HG02588 (cell line): ENCODE measurements at regions not wholly inside any gene's neighbourhood (a gene's known extent, or its start where the extent isn't known, plus 50 kb on each side); places are given as distances from the start of the nearest gene placed in this dataset.

Source experiments
- ATAC-seq: cut with Tn5 transposase; IDR thresholded peaks from one replicate; pipeline ENCODE4 v1.9.1; 2021; ENCODE audit warnings: mild to moderate bottlenecking, moderate library complexity; ENCODE audit not compliant: unreplicated experiment

DNA sequence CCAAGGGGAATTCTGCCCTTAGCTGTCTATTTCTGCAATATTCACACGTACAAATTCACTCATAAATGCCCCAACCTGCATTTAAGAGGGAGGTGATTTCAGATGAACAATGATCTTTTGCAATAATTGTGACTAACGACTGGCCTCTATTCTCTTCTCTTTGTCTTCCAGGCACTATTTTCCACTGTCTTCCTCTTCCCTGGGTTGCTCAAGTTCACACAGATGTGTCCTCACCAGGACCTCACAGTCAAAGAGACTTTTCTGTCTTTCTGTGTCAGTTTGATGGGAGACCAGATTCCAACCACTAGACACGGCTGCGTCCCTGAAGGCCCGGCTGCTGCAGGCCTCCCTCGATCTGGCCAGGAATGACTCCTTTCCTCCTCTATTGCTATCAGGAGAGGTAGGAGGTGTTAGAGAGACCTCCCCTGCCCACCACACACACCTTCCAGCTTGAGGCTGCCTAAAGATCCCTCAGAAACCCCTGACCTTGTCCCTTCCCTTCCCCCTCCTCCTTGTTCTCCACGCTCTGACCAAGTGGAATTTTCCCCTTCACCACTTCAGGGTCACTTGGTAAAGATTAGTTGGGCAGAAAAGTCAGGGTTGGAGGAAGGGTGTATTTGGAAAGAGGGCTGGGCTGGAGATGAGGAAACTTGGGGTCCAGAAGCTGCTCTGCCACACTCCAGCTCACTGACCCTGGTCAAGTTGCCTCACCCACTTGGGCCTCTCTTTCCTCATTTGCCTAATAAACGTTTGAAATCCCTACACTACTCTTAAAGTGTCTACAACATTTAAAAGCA lies 109.2 kb upstream of the COPS8 start:
- no peak for ATAC-seq

DNA sequence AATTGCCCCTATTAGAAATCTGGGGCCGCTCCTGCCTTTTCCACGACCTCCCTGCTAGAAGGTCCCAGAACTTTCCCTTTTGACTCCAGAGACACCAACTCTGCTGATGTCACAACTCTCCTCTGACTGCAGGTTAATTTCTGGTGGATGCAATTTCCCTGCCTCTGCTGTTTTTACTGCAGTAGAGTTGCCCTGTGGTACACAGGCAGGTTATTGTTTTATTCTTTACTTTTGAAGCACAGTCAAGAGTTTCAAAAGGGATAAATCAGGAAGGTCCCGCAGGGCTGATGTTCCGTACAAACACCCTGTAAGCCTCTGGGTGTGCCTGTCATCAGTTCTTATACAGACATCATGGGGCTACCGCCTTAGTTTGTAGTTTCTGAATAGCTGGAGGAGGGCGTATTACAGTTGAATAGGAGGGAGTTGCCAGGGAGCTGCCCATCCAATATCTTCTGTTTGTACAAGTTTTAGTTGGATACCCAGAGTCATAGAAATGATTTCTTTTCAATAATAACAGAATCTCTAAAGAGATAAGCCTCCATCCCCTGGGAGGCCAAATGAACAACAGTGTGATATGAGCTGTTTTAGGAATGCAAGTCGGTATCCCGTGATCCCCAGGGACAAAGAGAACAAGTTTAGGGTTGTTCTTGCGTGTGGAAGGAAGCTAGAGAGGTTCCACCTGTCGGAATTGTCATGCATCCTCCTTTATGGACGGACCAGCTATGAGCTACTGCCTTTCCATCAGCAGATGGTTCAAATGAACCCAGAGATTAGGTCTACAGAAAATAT lies 108.4 kb upstream of the COPS8 start:
- no peak for ATAC-seq

DNA sequence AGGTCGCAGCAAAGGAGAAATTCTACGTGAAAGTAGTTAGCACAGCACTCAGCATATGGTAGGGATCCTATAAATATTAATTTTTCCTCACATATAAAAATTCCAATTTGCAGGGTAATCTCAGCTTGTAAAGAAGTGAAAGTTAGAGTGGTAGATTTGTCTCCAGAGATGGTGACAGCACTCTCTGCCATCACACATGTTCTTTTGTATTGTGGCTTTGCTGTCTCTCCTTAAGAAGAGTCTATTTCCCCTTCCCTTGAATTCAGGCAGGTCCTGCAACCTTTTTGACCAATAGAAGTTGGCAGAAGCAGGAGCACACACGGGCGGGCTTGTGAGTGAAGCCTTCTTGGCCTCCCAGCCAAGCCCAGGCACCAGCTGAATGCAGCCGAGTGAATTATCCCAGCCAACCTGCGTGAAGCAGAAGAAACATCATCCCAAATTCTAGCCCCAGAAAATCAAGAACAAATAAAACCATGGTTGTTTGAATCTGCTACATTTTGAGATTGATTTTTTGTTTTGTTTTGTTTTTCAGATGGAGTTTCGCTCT lies 107.8 kb upstream of the COPS8 start:
- no peak for ATAC-seq

DNA sequence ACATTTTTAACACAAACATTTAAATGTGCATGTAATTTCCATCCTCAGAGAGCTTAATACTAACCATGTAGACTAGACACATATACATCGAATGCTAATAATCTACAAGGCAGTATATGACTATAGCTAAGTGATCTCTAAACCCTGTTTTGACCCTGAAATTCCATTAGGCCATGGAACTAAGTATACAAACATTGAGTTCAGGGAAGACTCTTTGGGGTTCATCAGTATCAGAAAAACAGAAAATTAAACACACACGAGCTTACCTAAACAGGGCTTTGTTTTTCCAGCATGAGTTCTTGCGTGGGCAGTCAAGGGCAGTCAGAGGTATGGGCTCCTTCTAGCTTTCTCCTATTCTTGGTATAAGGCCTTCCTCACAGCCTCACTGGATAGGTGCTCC lies 106.0 kb upstream of the COPS8 start:
- ATAC-seq: no peak

DNA sequence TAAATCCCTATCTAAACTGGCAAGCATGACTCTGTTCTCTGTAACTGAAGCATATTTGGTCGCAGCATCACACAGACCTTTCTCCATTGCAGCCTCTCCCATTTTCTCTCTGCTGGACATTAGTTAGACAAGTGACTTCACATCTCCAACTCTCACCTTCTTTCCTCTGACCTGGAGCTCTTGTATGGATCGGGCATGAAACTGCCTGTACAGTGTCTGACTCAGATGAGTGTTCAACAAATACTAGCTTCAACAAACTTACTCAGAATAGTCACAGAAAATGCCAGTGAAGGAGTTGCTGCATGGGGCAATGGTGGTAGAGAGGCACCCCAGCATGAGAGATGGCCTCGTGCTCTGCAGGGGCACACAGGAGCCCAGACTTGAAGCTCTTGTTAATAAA lies 104.7 kb upstream of the COPS8 start:
- ATAC-seq: no peak

DNA sequence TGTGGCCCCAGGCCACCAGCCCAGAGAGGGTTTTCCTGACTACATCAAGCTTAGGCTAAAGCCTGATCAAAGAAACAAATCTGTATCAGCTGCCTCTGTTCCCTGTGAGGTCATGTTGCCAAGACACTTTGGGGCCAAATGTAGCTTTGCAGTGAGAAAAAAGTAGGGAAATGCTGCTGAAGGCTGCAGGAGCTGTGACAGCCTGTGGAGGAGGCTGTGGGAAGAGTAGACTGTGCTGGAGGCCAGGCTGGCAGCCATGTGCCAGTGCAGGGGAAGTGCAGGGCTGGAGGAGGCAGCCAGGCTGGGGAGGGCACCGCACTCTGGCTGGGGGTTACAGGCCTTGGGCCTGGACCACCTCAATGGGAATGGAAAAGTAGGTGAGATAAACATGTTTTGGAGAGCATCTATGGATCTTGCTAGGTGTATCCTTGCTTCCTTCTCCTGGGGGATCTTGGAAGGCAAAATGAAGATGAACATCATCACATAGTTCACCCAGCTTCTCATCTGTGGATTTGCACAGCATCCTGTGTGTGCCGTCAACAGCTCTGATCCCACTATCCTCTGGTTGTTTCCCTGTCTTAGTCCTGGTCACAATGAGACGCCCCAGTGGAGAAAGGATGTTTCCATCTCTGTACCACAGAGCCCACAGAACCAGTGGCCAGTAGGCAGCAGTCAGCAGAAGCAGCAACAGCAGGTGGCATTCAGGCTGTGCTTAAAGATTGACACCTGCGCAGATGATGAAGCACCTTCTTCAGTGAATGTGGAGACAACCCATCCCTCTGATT lies 103.8 kb upstream of the COPS8 start:
- ATAC-seq: no peak

DNA sequence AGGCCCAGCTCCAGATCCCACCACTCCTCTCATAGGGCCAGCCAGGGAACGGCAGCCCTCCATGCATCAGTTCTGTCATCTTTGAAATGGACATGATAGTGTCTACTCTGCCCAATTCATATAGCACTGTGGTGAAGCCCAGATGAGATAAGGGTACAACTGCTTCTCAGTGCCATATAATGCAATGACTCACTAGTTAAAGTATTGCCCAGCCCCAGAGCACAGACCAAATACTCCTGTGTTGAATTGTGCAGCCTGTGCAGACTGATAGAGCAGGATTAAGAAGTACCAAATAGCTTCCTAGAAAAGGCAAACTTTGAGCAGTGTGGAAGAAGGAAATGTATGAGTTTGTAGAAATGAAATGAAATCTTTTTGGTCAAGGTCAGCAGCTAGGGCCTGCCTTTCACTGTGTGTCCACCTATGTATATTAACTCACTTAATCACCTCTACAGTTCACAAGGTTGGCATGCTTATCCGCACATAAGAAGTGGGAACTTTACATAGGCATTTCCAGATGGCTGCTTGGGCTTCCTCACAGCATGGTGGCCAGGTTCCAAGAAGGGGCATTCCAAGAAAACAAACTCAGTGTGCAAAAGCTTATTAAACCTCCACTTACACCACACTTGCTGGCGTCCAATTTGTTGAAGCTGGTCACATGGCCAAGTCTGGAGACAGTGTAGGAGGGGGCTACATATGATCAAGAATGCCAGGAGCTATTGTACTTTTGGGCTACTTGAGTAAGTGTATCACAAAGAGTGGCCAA lies 102.8 kb upstream of the COPS8 start:
- no peak for ATAC-seq

DNA sequence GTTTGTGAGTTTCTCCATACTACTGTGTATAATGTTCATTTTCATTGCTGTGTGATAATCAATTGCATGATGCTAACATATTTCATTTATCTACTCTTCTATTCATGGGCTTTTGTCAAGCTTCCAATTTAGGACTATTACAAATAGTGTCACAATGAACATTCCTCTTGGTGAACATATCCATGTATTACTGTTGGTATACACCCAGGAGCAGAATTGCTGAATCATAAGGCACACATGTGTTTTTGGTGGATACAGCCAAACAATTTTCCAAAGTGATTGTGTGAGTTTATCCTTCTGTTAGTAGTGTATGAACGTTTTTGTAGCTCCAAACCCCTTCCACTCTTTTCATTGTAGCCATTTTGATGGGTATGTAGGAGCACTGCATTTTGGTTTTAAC lies 101.6 kb upstream of the COPS8 start:
- no peak for ATAC-seq

DNA sequence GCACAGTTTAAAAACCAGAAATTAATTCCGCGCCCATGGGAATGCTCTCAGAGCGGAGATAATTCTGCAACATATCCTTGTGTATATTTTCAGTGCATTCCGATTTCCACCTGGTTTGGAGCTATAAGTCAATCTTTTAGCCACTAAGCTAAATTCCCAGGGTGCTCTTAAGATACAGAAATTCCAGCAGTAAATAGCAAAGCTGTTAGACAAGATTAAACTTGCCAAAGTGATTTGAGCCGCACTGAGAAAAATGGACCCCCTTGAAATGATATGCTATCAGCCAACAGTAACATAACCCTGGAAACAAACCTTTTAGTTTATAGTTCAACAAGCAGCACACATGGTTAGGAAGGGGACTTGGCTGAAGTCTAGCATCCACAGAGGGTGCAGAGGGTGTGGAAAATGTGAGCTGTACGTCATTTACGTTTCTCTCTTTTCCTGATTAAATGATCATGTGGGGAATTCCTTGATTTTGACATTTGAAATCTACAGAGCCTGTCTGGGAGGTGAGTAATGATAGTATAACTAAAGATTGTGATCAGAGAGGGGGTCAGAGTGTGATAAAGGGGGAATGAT lies 99.8 kb upstream of the COPS8 start:
- no peak for ATAC-seq

DNA sequence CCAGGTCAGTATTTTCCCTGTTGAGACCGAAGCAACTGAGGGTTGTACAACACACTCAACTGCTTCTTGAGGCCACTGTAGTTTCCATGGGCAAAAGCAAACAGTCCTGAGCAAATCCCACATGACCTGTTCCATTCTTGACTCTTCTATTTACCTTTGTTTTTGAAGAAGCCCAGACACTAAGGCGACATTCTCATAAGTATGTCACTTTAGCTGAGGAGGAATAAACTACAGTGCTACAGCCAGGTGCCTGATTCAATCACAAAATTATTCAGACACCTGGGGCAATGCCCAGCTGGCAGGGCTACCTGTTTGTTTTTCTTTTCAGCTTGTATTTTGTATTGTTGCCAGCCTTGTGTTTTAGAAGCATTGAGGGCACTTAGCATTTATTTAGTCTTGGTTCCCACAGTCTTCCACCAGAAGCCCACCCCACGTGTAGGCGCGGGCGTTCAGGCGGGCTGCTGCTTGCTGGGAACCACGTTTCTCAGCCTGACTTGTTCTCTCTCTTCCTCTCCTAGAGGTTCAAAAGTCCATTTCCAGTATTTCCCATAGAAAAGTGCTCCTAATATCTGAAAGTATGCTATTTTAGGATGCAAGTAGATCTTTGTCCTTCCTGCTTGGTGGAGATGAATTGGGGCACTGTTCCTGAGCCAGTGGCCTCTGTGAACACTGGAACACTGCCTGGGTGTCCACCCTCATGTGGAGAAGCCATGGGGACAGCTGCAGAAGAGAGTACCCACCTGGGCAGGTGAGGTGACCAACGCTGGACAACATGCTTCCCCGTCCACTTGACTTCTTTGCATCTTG lies 99.0 kb upstream of the COPS8 start:
- no peak for ATAC-seq

DNA sequence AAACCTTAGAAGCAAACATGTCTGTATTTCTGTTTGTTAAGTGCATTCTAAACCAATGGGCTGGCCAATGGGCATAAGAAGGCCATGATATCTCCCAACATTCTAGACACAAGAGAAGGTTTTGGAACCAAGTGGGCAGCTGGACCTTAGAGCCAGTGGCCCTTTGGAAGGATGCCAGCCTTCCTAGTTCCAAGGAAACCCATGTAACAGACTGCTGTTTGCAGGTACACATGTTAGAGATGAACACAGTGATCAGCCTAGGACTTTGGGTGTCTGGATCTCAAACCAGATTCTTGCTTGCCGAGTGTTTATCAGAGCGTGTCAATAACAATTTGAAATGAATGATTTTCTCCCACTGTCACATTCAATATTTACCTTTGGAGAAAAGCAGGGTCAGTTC lies 97.5 kb upstream of the COPS8 start:
- no peak for ATAC-seq

DNA sequence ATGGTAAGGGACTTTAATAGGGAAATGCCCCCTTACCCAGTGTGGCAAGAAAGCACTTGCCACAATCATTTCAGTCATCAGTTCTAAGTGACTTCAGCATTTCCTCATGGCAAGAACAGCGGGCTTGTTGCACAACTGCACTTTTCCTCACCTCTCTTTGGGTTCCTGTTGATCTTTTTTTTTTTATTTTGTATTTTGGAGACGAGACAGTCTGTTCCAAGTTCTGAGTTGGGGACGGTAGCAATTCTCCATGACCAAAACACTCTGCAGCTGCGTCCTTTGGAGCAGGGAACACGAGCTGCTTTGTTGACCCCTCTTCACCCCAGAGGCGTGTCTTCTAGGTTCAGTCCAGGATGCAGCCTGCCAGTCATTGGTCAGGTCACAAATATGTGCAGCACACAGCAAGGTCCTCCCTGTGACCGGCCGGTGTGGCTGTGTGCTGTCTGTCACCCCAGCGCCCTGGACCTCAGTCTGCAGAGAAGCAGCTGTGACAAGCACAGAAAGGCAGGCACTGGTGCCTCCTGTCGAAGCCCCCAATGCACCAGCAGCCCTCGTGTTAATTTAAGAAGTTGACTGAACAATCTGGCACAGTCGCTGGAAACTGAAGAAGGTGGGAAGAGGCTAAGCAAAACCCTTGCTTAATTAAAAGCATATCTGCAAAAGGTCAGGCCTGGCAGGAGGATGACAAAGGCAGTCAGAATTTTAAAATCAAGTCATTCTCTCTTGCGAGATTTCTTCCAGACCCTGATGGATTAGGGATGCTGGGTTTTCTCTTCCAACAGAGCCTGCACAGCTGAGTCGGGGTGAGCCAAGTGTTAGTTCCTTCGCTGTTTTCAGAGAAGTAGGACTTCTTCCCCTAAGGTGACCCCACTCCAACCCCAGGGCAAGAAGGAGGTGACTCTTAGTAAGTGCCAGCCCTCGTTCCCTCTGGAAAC lies 96.7 kb upstream of the COPS8 start:
- ATAC-seq: no peak

DNA sequence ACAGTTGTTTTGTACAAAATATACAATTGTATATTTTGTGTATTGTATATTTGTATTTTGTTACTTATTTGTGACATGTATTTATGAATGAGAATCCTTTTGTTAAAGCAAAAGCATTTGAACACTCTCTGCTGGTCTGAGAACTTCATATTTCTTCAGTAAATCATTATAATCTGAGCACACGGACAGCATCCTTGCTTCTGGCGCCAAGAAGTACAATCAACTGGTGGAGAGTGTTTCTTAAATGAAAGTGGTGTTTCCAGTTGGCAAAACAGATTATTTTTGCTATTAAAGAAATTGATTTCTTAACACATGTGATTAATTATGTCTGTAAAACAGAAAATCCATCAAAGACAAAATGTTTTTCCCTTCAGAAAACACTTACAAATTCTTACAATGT lies 95.1 kb upstream of the COPS8 start:
- no peak for ATAC-seq

DNA sequence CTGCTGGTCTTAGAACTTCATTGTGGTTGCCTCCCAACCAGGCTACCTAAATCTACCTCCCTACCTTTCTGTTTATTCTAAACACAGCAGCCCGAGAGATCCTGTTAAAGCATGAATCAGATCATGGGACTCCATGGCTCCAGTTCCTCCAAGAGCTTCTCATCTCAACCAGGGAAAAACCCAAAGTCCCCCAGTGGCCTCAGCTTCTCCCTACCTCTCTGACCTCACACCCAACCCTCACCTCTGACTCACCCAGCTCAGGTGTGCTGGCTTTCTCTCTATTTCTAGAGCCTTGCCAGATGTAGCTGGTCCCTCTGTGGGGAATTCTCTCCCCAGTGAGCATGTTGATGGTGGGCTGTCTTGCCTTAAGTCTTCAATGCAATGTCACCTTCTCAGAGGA lies 93.8 kb upstream of the COPS8 start:
- no peak for ATAC-seq

DNA sequence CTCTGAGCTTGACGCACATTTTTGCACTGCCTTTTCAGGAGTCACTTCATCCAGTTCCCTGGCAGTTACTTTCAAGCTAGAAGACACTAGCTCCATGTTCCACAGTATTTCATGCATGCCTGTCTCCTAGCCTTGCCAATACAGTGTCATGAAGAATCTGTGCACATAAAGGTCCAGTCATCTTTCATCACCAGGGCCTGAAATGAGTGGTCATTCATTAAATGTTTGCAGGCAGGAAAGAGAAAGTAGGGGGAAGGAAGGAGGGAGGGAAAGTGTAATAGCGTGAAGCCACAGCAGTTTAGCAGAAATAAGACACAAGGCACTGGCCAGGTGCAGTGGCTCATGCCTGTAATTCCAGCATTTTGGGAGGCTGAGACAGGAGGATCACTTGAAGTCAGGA lies 92.4 kb upstream of the COPS8 start:
- no peak for ATAC-seq

DNA sequence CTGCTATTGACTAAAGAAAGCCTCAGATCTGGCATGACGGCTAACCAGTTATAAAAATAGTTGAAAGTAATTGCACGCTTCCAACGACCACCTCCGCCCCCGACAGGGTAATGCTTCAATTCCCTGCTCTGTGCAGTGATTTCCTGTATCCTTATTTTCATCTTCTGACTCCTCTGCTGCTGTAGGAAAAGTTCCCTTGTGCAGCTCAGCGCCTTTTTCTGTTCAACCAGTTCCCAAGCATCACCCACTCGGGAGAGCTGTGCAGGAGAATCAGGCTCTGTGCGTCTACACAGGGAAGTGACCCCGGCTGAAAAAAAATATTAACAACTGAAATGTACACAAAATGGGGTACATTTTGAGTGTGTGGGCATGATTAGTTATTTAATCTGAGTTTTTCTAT lies 91.3 kb upstream of the COPS8 start:
- no peak for ATAC-seq

DNA sequence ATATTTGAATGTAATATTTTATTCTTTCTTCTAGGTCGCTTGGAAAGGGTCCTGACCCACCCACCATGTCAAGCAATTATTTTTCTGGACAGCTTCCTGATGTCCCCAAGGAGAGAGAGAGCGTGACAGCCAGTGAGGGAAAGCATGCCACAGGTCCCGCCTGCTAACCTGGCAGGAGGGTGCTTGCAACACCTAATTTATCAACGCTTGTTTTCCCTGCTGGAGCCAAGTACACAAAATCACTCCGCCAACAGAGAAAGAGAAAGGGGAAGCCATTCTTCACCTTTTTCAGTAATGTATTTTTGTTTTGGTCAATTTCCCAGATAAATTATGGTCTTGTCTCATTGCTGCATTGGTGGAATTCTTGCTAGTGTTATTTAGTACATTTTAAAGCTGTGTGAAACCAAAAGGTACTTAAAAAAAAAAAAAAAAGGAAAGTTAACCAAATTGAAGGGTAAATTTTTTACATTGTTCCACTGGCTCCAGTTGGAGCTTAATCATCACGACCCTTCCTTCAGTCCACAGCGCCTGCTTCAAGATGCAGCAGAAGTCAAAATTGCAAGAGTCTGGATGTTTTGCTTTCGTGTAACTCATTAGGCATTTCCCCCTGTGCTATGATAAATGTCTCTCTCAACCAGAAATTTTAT lies 88.5 kb upstream of the COPS8 start:
- no peak for ATAC-seq

DNA sequence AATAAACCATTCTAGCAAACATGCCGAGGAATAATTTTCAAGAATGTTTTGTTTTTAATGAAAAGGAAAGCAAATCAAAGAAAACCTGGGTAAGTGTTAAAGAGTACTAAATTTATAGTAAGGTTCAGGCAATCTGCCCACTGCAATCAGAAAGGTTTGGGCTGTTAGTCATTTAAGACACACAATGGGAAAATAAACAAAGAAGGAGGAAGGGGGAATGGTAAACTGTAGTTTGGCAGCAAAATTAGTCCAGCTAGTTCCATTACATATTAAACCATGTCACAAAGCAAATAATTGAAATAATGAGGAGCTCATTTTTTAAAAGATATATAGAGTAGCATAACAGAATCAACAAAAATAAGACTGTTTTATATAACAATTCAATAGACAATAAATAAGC lies 87.5 kb upstream of the COPS8 start:
- no peak for ATAC-seq
